NCI-H1105 (cell line): ENCODE measurements at regions not wholly inside any gene's neighbourhood (a gene's known extent, or its start where the extent isn't known, plus 50 kb on each side); places are given as distances from the start of the nearest gene placed in this dataset.

Source experiments
- DNase-seq: peaks from one replicate; lab custom pipeline; 2025; lab: John Stamatoyannopoulos, UW

- DNase-seq, result no peak
Measured at GRCh38 chr1:106677721-106678120, 378.8 kb upstream of the PRMT6 start.

DNA sequence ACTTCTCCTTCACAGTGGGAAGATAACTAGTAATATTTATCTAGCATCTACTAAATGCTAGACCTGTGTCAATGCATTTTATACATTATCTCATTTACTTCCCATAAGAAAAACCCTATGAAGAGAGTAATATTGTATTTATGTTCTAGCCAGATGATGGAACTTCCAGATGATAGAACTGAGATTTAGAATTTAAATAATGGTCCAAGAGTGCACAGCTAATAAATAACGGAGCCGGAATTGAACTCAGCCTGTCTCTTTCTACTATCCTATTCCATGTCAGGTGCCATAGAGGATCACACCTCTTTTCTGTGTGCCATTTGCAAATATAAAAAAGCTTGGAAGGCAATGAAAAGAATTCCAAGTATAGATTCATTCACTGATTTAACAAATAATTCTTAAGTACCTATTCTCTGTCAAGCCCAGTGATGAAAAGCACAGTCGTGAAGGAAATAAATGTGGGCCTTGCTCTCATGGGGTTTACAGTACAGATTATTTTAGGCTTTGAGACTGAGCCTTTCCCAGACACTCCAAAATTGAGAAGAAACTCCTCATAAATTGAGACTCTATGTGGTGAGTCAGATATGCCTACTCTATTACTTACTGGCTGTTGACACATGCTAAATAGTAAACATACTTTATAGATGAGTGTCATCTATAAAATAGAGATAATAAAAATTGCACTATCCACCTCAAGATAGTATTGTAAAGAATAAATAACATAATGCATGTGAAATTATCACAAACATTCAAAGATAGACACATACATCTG lies 378.0 kb upstream of the PRMT6 start:
- no peak for DNase-seq

GRCh38 chr1:106680216-106680615 lies 376.3 kb upstream of the PRMT6 start:
- DNase-seq, result no peak

DNA sequence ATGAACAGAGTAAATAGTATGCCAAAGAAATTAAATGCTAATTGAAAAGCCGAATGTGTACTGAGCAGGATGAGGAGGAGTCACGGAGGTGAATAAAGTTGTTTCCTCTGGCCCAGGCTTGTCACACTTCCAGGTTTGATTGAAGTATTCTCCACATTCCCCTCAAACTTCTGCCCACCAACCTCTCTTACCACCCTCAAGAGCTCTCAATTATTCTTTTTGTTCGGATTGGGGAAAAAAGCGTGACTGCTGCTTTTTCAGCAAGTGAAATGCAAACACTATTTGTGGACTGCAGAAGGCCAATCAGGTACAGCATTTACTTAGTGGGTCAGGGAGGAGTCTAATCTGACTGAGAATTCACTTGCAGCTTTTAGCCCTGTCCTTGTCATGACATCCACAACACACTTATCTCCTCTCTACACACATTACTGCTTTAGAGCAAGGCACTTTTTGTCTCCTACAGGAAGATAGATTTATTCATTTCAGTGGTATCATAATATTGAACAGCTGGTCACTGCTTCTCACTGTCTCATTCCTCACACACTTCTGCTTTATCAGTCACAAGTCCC lies 375.6 kb upstream of the PRMT6 start:
- no peak for DNase-seq

GRCh38 chr1:106681939-106682522 lies 374.4 kb upstream of the PRMT6 start:
- no peak for DNase-seq

DNA sequence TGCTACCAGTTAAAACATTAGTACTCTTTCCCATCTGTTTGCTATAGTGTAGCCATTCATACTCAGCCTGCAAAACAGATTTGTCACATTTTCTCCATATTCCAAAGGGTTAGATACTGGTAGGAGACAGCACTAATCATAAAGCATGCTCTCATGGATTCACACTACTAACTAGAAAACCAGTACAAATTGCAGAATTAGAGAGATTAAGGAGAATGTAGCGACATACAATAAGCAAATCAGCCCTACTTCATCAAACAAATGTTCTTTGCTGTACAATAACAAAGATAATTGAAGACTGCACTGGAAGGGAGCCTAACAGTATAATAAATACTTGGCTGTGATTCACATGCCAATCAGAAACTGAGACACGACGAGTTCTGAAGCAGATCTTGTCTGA lies 368.0 kb upstream of the PRMT6 start:
- DNase-seq, result peak; percentile 18

- no peak for DNase-seq
Measured at GRCh38 chr1:106698660-106699059, 357.8 kb upstream of the PRMT6 start.

DNA sequence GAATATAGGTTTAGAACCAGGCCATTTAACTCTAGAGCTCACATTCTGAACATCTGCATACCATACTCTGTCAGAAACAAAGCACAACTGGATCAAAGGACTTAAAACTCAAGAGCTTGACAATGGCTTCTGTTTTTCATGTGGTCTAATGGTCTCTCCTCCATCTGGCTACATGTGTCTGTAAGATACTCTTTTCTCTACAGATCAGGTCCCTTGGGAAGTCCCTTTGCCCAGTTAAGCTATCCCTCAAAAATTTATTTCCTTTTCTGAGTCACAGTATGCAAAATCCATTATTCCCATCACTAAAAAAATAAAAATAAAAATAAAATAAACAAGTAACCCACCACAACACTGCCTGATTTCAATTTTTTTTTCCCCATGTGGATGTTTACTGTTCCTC lies 357.0 kb upstream of the PRMT6 start:
- no peak for DNase-seq

- DNase-seq, result no peak
Measured at GRCh38 chr1:106700211-106700610, 356.3 kb upstream of the PRMT6 start.

DNA sequence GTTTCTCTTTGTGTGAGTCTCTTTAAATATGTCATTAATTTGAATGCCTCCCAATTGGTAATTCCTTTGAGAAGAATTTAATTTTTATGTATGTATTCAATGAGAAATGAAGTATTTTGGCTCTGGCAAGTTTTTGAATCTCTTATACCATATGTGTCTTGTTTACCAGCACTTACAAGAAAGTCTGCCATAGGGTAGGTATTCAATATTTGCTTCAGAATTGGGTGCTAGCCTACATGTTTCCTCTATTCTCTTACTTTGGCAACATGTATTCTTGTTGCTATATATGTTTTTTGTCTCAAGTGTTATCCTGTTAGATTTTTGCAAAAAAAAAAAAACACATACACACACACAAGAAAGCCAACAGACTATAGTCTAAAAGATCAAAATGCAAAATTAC lies 350.5 kb upstream of the PRMT6 start:
- no peak for DNase-seq

DNA sequence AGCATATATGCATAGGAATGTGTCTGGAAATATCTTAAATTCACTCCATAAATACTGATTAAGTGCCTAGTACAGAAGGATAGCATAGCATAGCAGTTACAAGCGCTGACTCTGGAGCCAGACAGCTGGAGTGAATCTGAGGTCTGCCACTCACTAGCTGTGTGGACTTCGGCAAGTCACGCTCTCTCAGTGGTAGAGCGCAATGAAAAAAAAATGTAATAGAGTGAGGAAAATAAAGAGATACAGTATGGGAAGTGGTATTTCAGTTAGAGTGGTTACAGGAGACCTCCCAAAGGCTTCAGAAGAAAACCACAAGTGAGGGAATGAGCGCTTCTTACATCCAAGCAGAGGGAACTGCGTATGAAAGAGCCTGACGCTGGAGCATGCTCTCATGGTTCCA lies 338.9 kb upstream of the PRMT6 start:
- DNase-seq, result no peak

DNA sequence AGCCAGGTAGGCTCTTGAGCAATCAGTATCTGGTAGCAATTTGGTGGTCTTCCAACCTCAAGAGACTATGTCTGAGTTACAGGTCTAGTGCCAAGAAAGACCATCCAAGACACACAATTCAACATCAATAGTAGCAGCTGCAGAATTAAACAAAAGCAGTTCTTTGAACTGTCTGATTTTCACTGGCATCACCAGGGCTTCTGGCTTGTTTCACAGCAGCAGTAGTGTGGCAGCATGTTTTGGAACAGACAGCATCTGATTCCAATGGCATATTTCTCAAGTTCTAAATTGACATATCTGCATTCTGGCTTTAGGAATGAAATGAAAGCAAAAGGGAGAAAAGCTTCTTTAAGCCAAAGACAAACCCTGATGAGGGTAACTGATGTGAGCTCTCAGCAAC lies 334.7 kb upstream of the PRMT6 start:
- no peak for DNase-seq

GRCh38 chr1:106722466-106722865 lies 334.0 kb upstream of the PRMT6 start:
- DNase-seq, result no peak

- no peak for DNase-seq
Measured at GRCh38 chr1:106727171-106727570, 329.3 kb upstream of the PRMT6 start.

DNA sequence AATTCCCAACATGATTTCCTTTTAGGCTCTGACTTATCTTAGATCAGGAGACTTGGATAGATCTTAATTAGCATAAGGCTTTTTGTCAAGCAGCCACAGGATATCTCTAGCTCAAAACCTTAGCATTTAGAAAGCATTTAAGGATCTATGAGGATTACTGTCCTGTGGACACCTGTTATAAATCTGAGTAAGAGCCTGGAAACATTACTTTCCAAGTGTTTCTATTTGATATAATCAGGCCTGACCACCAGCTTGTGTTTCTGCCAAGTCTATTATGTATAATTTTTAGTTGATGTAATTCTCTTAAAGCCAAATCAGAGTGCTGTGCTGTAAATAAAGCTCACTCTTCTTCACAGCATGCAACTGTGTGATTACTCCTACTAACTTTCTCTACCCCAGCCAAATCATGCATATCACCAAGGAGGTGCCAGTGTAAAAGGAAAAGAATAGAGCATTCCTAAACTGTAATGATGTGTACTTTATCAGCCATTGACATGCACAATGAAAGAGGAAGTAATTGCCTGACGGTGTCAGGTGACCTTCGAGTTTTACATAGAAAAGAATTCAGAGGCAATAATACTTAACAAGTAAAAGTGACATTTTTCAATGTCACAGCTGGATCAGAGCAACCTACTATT lies 309.9 kb upstream of the PRMT6 start:
- no peak for DNase-seq

DNA sequence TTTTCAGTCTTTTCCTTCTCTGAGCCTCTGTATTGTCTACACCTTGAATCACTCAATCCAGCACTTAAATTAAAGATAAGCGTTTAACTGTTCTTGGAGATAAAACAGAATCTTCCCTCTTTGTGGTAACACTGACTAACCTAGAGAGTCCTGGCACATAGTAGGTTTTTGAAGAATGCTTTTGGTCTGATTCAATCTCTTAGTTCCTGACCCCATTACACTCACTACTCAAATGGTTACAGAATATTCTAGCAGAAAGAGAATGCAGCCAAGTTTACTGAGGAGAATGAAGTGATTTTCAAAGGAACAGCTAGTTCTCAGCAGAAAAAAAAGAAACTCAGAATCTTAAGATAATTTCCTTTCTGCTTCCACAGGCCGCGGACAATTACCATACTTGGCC lies 309.2 kb upstream of the PRMT6 start:
- DNase-seq, result no peak

DNA sequence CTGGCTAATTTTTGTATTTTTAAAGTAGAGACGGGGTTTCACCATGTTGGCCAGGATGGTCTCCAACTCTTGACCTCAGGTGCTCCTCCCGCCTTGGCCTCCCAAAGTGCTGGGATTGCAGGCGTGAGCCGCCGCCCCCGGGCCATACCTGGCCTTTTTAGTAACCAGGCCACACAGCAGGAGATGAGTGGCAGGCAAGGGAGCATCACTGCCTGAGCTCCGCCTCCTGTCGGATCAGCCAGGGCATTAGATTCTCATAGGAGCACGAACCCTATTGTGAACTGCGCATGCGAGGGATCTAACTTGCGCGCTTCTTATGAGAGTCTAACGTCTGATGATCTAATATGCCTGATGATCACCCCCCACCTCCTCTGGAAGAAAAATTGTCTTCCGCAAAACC lies 308.7 kb upstream of the PRMT6 start:
- no peak for DNase-seq

DNA sequence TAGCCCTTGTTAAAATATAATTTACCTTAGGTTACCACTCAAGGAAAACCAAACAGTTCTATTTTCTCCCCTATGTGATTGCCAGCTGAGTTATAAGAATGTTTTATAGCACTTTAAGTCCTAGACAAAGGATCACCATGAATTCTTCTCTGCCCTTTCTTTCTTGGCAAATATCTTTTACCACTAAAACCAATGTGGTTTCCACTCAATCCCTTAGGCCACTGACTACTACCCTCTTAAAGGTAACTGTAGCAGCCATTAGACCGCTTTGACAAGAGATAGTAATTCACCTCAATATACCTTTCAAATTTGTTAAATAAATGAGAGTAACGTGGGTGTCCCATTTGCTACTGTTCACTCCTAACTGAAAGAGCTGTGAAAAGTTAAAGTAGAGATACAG lies 307.9 kb upstream of the PRMT6 start:
- no peak for DNase-seq

DNA sequence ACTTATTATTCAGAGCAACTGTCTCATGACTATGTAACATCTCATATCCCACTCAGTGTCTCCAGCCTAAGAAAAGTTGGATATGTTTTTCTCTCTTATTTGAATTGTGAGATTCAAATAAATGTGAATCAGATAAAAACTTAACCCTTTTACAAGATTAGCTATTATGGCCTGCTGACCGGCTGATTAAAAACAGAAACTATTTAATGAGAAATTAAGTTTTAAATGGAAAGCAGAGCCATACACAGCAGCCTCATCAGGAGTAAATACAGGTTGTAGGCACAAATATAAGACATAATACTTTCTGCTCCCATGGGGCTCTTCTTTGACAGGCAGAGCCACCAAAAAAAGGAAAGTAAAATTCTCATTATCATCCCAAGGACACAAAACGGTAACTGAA lies 307.0 kb upstream of the PRMT6 start:
- no peak for DNase-seq

GRCh38 chr1:106749906-106750305 lies 306.6 kb upstream of the PRMT6 start:
- DNase-seq, result no peak

GRCh38 chr1:106751002-106751401 lies 305.5 kb upstream of the PRMT6 start:
- DNase-seq, result no peak

- DNase-seq, result no peak
Measured at GRCh38 chr1:106753066-106753465, 303.4 kb upstream of the PRMT6 start.

- no peak for DNase-seq
Measured at GRCh38 chr1:106754957-106755356, 301.5 kb upstream of the PRMT6 start.
